Neural cell (in vitro differentiated cells): ENCODE measurements at regions not wholly inside any gene's neighbourhood (a gene's known extent, or its start where the extent isn't known, plus 50 kb on each side); places are given as distances from the start of the nearest gene placed in this dataset.

Experiments used
- H2AFZ ChIP-seq: fragments of 200-600, 300-800 bp; sonication (generic), shearing (Covaris generic); 2 replicates; pipeline ENCODE4 v1.6.0; 2014; ENCODE audit warnings: low read depth, mild to moderate bottlenecking, antibody characterized with exemption, low read length, moderate library complexity
- H3F3A ChIP-seq: fragments of 200-600 bp; shearing (Covaris generic); 2 replicates; pipeline ENCODE4 v1.6.1; 2016; ENCODE audit warnings: mild to moderate bottlenecking, moderate library complexity, mixed read lengths, antibody characterized with exemption, low read length; ENCODE audit not compliant: insufficient read depth, poor library complexity, severe bottlenecking
- H3K27ac ChIP-seq: fragments of 200-600, 300-800 bp; sonication (generic), shearing (Covaris generic); 2 replicates; pipeline ENCODE4 v1.5.1; 2014; ENCODE audit warnings: mild to moderate bottlenecking, low read length, moderate library complexity
- H3K27me3 ChIP-seq: fragments of 300-800, 200-600 bp; sonication (generic), shearing (Covaris generic); 2 replicates; pipeline ENCODE4 v1.6.0; 2014; ENCODE audit warnings: mild to moderate bottlenecking, low read depth, low read length, moderate library complexity; ENCODE audit not compliant: insufficient read depth
- H3K36me3 ChIP-seq: fragments of 300-800, 200-600 bp; sonication (generic), shearing (Covaris generic); 2 replicates; pipeline ENCODE4 v1.5.1; 2014; ENCODE audit warnings: mild to moderate bottlenecking, antibody characterized with exemption, low read length, moderate library complexity; ENCODE audit not compliant: insufficient read depth
- H3K4me2 ChIP-seq: fragments of 300-800, 200-600 bp; sonication (generic), shearing (Covaris generic); 2 replicates; pipeline ENCODE4 v1.6.0; 2014; ENCODE audit warnings: mild to moderate bottlenecking, low read length
- H3K4me3 ChIP-seq: fragments of 300-800, 200-600 bp; sonication (generic), shearing (Covaris generic); 2 replicates; pipeline ENCODE4 v1.5.1; 2014; ENCODE audit warnings: mild to moderate bottlenecking, low read length, moderate library complexity
- H3K79me2 ChIP-seq: fragments of 200-600 bp; shearing (Covaris generic); replicated peaks from 2 replicates; pipeline ENCODE4 v1.6.0; 2014; ENCODE audit warnings: mild to moderate bottlenecking, low read length, moderate library complexity; ENCODE audit not compliant: insufficient read depth
- H3K9ac ChIP-seq: fragments of 300-800, 200-600 bp; sonication (generic), shearing (Covaris generic); 2 replicates; pipeline ENCODE4 v1.6.1; 2016; ENCODE audit warnings: mild to moderate bottlenecking, low read length, mixed read lengths
- H3K9me2 ChIP-seq: fragments of 200-600 bp; shearing (Covaris generic); 2 replicates; pipeline ENCODE4 v1.6.1; 2016; ENCODE audit warnings: mild to moderate bottlenecking, low read length, mixed read lengths; ENCODE audit not compliant: insufficient read depth
- H3K9me3 ChIP-seq: fragments of 200-600, 300-800 bp; sonication (generic), shearing (Covaris generic); 2 replicates; pipeline ENCODE4 v1.6.1; 2016; ENCODE audit warnings: mild to moderate bottlenecking, mixed run types, low read length, moderate library complexity, mixed read lengths
- H4K20me1 ChIP-seq: fragments of 200-600 bp; shearing (Covaris generic); 2 replicates; pipeline ENCODE4 v1.6.1; 2016; ENCODE audit warnings: mild to moderate bottlenecking, mixed run types; ENCODE audit not compliant: insufficient read depth
- CTCF ChIP-seq: fragments of 450-650 bp; IDR thresholded peaks from 2 replicates; pipeline ENCODE4 v1.5.1; 2014; ENCODE audit warnings: antibody characterized with exemption, mild to moderate bottlenecking, moderate library complexity; ENCODE audit not compliant: poor library complexity, severe bottlenecking
- EP300 ChIP-seq: fragments of 450-650 bp; conservative IDR thresholded peaks from 2 replicates; pipeline ENCODE4 v1.6.1; 2014; ENCODE audit warnings: antibody characterized with exemption, mild to moderate bottlenecking, moderate library complexity; ENCODE audit not compliant: poor library complexity, severe bottlenecking
- EZH2 ChIP-seq: fragments of 200-600, 300-800 bp; shearing (Covaris generic), sonication (generic); IDR thresholded peaks from 2 replicates; pipeline ENCODE4 v1.6.1; 2014; ENCODE audit warnings: antibody characterized with exemption, low read length, borderline replicate concordance, mild to moderate bottlenecking; ENCODE audit not compliant: insufficient read depth, poor library complexity, severe bottlenecking
- MXI1 ChIP-seq: fragments of 450-650 bp; conservative IDR thresholded peaks from 2 replicates; pipeline ENCODE4 v1.6.1; 2014; ENCODE audit warnings: antibody characterized with exemption, mild to moderate bottlenecking; ENCODE audit not compliant: poor library complexity, severe bottlenecking
- POLR2AphosphoS5 ChIP-seq: IDR thresholded peaks from 2 replicates; pipeline ENCODE4 v1.6.1; 2012
- RAD21 ChIP-seq: fragments of 450-650 bp; conservative IDR thresholded peaks from 2 replicates; pipeline ENCODE4 v1.6.1; 2014; ENCODE audit warnings: antibody characterized with exemption, mild to moderate bottlenecking, moderate library complexity
- REST ChIP-seq: IDR thresholded peaks from 2 replicates; pipeline ENCODE4 v1.6.1; 2012; ENCODE audit warnings: borderline replicate concordance
- SMC3 ChIP-seq: fragments of 450-650 bp; conservative IDR thresholded peaks from 2 replicates; pipeline ENCODE4 v1.6.1; 2014; ENCODE audit warnings: antibody characterized with exemption, mild to moderate bottlenecking, moderate library complexity; ENCODE audit not compliant: poor library complexity
- TAF1 ChIP-seq: IDR thresholded peaks from 2 replicates; pipeline ENCODE4 v1.6.1; 2012; ENCODE audit warnings: low read depth

GRCh38 chr3:66753670-66754069 lies 244.4 kb upstream of the KBTBD8 start:
- Histone ChIP-seq H3K4me2 (no peak overlapping the region), H3K9me2 (no peaks in the 10 kb centered on the region), H3K4me3 (no peak overlapping the region), H2AFZ (no peak overlapping the region), H3F3A (no peaks in the 10 kb centered on the region), H3K79me2 (no peaks in the 10 kb centered on the region), H3K9me3 (no peaks in the 10 kb centered on the region), H3K27me3 (no peaks in the 10 kb centered on the region), H3K9ac (no peak overlapping the region), H3K36me3 (no peaks in the 10 kb centered on the region), H3K27ac (no peak overlapping the region), H4K20me1 (no peaks in the 10 kb centered on the region)
- no peak for TF ChIP-seq POLR2AphosphoS5
- TF ChIP-seq TAF1: no peak
- no peak for TF ChIP-seq EP300
- TF ChIP-seq EZH2: no peak
- no peak for TF ChIP-seq SMC3
- TF ChIP-seq MXI1: no peak
- no peak for TF ChIP-seq RAD21
- no peak for TF ChIP-seq CTCF
- TF ChIP-seq REST: no peak

GRCh38 chr3:66754613-66755012 lies 243.5 kb upstream of the KBTBD8 start:
- H3K79me2 ChIP-seq: no peaks in the 10 kb centered on the region
- H3K4me2 ChIP-seq: no peak overlapping the region
- H3K27ac ChIP-seq: no peak overlapping the region
- H2AFZ ChIP-seq: no peak overlapping the region
- no peak for TF ChIP-seq EP300
- TF ChIP-seq SMC3: no peak
- TF ChIP-seq POLR2AphosphoS5: no peak
- no peak for TF ChIP-seq TAF1
- TF ChIP-seq EZH2: no peak
- TF ChIP-seq CTCF: no peak
- no peak for TF ChIP-seq MXI1
- no peak for TF ChIP-seq REST
- no peak for TF ChIP-seq RAD21
- no peaks in the 10 kb centered on the region for H3F3A ChIP-seq
- no peaks in the 10 kb centered on the region for H3K9me3 ChIP-seq
- no peaks in the 10 kb centered on the region for H3K36me3 ChIP-seq
- no peaks in the 10 kb centered on the region for H3K9me2 ChIP-seq
- H3K9ac ChIP-seq: no peak overlapping the region
- no peak overlapping the region for H3K4me3 ChIP-seq
- H3K27me3 ChIP-seq: no peaks in the 10 kb centered on the region
- no peaks in the 10 kb centered on the region for H4K20me1 ChIP-seq
